DMS114 treated with DMSO at 0.1 percent for 48 hours (cell line): ENCODE measurements at regions not wholly inside any gene's neighbourhood (a gene's known extent, or its start where the extent isn't known, plus 50 kb on each side); places are given as distances from the start of the nearest gene placed in this dataset.
"Not testable (repeated sequence)": the region's sequence is repeated elsewhere in the genome, so short reads cannot be mapped to it uniquely, and the experiment has no call there.

Experiments used
- DNase-seq: peaks from one replicate; lab custom pipeline; 2025; ENCODE audit not compliant: unreplicated experiment; lab: John Stamatoyannopoulos, UW

DNA sequence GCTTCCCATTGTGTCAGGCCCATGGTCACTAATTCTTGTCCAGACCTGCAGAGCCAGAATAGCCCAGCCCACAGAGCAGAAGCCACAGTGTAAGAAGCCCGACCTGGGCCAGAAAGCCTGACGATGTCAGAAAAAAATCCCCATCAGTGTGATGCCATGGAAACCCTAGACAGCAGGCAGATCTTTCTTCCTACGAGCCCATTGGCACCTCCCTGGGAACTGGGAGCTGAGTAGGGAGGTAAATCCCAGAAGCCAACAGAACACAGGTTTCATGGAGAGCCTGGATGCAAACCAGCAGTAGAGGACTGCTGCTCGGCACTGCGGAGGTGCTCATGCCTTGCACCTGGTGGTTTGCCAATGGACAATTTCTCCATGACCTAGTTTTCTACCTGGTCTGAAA, 82.2 kb upstream of the SLC22A16 start:
- no peak for DNase-seq

DNA sequence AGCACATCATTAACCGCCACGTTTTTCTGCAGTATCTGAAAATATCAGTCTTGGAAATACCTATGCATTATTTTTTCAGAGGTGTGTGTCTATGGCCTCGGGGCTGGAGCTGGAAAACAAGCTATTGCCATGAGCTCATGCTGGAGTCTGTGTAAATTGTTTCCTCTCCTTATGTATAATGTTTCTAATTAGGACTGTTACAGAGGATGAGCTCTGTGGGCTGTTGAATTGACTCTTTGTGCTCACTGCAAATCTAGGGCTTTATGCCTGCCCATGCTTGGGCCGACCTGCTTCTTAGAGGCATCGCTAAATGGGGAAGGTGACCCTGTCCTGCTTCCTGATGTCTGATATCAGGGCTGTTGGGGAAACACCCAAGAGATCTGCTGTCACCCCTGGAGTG, 80.8 kb upstream of the SLC22A16 start:
- no peak for DNase-seq

DNA sequence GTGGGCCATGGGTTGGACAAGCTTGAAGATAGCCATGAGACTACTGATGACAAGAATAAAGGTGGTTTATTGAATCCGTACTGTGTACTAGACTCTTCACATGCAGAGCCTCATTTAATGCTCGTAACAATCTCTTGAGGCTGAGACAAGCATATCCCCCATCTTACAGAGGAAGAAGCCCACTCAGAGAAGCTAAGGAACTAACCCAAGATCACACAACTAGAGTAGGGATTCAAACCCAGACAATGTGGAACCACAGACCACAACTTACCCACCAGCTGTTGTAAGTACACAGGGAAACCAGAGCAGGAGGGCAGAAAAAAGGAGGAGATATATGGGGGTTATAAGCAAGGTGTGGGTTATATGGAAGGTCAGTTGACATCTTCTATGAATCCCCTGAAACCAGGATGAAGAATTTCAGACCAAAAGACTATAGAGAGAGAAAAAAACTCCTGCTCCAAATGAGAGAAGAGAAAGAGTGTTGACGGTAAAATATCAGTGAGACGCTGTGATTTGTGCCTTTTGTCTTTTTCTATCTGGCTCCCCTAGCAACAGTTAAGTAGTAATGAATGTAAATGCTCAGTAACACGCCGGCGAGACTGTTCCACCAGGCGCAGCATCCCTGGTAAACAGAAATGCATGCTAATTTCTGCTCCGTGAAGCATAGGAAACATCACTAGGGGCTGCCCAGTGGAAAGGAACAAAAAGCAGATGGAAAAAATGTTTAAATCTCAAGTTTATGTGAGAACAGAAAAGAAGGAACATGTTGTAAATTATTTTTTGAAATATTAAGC, 80.1 kb upstream of the SLC22A16 start:
- DNase-seq = no peak

DNA sequence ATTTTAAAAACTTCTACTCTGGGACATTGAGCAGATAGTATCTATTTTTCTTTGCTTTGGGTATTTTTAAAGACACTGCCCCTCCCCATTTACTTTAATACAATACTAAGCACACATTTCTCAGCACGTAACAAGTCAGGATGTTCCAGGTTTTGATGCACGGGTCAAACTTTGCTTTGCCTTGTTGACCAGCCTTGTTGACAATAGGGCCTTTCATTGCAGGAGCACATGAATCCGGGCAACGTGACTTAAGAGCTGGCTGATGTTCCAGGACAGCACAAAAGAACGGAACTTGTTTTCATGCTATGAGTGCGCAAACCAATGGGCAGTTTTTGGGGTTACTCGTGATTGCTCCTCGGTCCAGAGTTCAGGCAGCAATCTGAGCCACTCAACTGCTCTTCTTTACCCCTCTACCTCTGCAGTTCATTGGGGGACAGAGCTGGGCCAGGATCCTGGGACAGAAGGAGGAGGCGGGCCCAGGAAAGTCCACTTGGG, 78.6 kb upstream of the SLC22A16 start:
- DNase-seq = no peak

DNA sequence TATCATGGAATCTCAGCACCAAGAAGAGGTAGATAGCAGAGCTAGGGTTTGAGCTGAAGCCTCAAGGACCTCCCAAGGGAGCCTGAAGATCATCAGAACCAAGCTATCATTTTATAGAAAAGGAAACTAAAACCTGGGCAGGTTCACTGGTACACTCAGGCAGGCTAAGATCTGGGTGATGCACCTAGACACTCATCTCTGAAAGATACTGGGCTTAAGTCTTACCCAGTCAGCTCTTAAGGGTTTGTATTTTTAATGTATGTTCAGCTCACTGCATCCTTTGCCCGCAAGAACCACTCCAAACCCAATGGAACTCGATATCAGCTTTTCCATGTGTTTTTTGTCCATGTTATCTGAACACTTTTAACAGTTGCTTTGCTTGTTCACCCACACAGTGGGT, 78.0 kb upstream of the SLC22A16 start:
- no peak for DNase-seq

DNA sequence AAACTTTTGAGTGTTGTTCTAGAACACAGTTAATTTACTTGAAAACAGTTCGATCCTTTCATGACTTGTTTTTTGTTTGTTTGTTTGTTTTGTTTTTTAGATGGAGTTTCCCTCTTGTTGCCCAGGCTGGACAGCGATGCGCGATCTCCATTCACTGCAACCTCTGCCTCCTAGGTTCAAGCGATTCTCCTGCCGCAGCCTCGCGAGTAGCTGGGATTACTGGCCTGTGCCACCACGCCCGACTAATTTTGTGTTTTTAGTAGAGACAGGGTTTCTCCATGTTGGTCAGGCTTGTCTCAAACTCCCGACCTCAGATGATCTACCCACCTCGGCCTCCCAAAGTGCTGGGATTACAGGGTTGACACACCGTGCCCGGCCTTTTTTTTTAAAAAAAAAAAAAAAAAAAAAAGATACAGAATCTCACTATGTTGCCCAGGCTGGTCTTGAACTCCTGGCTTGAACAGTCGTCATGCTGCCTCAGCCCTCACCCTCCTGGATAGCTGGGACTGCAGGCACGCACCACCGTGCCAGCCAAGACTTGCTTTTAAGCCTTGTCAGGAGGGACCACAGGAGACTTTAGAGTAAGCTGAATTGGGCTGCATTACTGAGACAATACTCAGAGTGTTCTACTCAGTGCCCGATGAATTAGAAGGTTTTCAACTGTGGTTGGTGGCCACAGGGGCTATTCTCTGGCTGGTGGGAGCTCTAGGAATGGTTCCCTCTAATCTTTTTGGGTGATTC, 76.7 kb upstream of the SLC22A16 start:
- DNase-seq = no peak

DNA sequence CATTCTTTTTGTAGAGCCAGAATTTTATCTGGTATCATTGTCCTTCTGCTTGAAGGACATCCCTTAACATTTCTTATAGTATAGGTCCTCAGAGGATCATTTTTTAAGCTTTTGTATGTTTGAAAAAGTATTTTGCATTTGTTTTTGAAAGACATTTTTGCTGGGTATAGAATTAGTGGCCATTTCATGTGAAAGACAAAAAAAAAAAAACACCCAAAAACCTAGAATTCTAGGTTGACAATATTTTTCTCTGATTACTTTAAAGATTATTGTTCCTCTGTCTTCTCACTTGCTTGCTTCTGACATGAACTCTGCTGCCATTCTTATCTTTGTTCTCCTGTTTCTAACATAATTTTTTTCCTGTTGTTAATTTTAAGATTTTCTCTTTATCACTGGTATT, 75.7 kb upstream of the SLC22A16 start:
- no peak for DNase-seq

DNA sequence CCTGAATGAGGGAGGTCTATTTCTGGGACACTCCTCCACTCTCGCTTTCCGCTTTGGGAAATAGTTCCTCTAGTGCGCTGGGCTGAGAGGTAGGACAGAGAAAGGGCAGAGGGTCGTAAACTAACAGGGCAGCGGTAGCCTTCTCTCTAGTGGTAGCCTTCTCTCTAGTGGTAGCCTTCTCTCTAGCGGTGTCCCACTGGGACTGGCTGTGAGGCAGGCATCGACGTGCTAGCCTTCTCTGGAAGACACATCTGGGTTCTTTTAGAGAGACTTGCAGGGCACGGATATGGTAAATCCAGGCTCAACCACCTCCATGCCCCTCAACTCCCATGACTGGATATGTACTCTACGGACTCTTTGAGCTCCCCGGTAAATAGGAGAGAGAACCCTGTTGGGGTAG, 74.7 kb upstream of the SLC22A16 start:
- DNase-seq = no peak

DNA sequence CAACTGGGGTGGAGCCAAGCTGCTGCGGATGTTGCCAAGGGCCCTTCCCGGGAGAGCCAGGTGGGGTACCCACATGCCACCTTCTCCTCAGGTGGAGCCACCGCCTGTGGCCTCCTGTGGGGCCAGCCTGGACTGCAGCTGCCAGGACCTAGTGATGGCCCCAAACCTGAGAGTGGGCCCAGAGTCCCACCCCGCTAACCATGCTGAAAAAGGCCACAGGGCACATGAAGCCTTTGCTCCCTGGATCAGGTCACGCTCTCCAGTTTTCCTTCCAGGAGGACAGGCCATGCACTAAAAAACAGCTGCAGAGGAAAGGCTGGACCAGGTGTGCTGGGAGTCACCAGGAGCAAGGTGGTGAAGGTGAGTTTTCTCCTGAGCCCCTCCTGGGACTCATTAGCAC, 73.9 kb upstream of the SLC22A16 start:
- no peak for DNase-seq

DNA sequence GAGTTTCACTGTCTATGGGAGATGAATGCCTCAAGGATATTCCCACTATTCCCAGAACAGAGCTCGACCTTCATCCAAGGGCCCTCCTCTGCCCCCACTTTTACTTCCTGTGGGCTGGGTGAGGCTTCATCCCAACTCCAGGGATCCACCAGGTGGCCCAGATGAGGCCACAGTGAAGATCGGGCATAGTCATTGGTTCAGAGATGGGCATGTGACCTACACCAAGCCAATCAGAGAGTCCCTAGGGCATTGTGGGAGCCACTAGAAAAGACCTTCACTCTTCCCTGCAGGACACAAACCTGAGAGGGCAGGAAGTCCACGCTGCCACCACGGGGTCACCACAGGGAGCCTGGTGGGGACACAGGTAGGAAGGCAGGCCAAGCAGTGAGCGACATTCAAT, 72.9 kb upstream of the SLC22A16 start:
- DNase-seq = no peak

DNA sequence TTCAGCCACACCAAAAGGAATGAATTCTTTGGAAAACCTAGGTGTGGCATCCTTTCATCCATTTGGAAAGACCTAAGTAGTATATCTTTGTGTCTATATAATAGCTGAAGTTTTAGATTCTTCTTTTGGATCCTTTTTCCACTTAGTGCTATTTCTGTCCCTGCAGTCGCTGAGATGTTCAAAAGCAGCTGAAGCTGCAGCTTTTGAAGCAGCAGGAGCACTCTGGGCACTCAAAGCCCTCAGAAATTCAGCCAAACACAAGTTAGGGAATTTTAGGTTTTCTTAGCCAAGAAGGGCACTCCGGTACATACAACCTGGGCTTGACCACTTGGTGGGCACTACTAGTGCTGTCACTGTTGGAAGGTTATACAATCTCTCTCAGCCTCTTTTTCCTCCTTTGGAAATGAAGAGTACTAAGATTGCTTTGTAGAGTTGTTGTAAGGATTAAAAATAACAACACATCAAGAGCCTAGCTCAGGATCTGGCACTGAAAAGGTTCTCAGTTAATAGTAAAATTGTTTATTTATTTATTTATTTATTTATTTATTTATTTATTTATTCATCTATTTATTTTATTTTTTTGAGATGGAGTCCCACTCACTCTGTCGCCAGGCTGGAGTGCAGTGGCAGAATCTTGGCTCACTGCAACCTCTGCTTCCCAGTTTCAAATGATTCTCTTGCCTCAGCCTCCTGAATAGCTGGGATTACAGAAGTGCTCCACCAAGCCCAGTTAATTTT, 71.9 kb upstream of the SLC22A16 start:
- no peak for DNase-seq

DNA sequence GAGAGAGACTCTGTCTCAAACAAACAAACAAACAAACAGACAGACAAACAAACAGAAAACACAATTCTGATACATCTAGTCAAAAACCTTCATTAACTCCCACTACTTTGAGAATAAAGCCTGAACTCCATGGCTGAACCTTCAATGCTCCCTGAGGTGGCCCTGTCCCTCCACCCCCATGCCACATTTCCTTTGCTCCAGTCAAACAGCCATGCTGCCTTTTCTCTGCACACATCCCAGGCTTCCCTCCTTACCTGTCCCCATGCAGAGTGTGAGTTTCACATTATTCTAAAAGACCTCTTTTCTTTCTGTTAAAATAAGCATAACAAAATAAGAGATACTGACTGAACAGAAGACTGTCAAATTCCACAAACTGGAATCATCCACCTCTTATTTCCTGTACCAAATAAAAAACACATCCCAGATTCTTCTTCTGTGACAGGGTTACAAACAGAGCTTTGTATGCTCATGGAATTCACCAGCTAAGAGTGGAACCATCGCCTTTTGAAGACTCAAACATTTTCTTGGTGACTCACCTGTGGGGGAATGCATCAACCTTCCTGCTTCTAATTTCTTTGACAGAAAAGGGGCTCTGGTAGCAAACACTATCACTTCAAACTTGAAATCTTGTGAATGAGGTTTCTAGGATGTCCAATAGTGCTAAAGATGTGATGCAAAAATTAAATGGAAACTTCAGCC, 71.0 kb upstream of the SLC22A16 start:
- DNase-seq = no peak

DNA sequence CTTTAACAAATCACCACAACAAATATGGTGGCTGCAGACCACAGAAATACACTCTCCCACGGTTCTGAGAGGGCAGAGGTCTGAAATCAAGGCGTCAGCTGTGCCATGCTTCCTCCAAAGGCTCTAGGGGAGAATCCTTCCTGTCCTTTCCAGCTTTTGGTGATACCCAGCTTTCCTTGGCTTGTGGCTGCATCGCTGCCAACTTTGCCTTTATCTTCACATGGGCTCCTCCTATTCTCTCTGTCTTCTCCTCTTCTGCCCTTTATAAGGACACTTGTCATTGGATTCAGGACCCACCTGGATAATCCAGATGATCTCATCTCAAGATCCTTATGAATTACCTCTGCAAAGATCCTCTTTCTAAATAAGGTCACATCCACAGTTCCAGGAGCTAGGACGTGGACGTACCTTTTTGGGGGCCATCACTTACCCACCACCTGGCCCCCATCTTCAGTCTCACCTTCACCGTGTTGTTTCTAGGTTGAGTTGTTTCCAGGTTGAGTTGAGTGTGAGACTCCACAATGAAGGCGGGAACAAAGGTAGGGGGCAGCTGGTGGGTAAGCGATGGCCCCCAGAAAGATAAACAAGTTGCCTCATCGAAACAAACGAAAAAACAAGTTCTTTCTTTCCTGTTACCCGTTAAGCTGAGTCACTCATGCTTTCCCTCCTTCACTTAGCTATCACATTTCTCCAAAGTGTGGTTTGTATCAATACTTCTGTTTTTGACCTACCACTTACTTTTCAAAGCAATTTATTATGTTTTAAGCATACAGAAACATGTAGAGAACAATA, 68.9 kb upstream of the SLC22A16 start:
- no peak for DNase-seq

DNA sequence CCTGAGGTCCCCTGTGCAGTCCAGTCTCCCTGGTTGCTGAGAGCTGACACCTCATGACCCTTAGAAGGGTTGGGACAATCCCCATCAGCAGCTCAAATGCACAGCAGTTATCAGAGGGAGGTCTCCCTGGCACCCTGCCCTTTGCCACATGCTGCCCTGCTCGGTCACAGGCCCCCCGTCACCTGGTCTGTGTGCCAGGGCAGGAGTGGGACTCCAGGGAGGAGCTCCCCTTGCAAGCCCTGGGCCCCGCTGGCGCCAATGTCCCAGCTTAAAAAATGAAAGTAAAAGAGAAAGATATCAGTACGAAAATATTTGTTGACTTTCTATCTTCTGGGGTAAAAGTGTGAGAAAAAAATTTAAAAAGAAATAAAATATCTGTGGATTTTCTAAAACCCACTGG, 68.1 kb upstream of the SLC22A16 start:
- DNase-seq = no peak

DNA sequence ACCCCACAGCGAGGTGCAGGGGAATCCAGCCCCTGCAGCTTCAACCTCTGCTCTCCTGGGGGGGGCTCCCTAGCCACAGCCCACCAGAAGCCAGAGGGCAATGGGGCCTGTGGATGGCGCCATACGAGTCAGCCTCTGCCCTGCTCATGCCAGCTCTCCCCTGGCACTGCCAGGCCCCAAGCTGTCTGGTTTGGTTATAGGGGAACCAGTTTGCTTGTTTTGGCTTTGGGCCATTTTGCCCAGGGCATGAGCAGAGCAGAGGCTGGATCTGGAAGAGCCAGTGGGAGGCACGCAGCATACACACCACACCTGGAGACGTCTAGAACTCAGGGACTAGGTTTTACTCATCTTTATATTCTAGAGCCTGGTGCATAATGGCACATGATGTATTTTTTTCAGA, 66.7 kb upstream of the SLC22A16 start:
- no peak for DNase-seq

DNA sequence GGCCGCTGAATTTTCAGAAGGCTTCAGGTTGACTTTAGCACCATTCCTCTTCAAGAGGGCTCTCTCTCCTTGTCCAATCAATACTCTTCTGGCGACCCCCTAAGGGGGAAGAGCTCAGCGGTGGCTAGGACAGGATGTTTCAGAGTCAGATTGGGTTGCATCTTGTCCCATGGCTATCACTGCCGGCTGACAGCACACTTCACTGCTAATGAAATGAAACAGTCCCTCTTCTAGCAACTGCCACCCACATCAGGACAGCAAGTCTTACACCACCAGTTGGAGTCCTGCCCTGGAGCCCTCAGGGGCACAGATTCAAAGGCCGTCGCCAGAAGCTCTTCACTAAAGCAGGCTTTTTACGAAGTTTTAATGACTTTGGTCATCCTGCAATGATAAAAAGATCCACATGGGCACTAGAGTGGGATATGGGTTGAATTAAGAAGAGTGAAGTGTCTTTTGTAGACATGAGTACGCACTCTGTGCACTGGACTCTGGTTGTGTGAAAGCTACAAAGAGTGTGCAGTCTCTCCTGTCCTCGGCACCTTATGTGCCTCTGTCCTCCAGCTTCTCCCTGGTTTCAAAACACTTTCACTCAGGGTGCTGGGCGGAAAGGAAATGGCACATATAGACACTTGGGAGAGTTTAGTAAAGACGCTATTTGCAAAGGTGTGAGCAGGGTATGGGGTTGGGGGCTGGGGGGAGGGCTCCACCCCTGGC, 66.1 kb upstream of the SLC22A16 start:
- no peak for DNase-seq

DNA sequence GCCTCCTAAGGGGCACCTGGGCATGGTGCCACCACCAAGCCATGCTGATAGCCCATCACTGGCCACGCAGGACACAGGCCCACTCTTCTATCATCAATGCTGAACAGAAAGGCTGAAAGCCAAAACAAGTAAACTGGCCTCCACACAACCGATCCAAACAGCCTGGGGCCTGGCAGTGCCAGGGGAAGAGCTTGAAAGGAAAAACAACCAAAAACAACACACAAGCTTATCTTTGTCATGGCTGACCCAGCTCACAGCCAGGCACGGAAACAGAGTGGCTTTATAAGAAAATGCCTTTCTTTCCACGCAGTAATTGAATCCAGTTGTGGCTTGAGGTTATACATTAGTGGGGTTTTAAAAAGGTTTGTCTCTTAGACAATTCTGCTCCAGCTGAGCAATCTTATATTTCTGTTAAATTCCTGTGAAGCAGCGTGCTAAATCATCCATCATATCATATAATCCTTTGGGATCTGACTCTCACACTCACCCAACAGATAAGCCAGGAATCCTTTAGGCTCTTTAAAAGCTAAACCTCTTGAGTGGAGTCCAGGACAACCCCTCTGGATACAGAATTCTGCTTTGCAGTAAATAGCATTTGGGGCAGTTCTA, 65.4 kb upstream of the SLC22A16 start:
- no peak for DNase-seq

DNA sequence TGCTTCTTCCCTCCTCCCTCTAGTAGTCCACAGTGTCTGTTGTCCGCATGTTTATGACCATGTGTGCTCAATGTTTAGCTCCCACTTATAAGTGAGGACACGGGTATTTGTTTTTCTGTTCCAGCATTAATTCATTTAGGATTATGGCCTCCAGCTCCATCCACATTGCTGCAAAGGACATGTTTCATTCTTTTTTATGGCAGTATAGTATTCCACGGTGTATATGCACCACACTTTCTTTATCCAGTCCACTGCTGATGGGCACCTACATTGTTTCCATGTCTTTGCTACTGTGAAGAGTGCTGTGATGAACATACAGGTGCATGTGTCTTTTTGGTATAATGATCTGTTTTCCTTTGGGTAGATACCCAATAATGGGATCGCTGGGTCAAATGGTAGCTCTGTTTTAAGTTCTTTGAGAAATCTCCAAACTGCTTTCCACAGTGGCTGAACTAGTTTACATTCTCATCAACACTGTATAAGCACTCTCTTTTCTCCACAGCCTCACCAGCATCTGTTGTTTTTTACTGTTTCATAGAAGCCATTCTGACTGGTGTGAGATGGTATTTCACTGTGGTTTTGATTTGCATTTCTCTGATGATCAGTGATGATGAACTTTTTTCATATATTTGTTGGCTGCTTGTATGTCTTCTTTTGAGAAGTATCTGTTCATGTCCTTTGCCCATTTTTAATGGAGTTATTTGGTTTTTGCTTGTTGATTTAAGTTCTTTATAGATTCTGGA, 63.0 kb upstream of the SLC22A16 start:
- not testable (repeated sequence) for DNase-seq
